ENCODE measurements at regions not wholly inside any gene's neighbourhood (a gene's known extent, or its start where the extent isn't known, plus 50 kb on each side); places are given as distances from the start of the nearest gene placed in this dataset.

- no peaks in the 10 kb centered on the region for H3K4me1 ChIP-seq
- TF ChIP-seq CTCF (IDR thresholded peaks at IDR 0.05) = no peak
- H3K9me3 ChIP-seq = no peaks in the 10 kb centered on the region
- H3K27me3 ChIP-seq (ENCODE audit: low read depth) = no peaks in the 10 kb centered on the region
- no peak overlapping the region for H3K27ac ChIP-seq
- intact Hi-C loops (cut with DNase I) = no loop called here
- ATAC-seq (no peak), DNase-seq (no peak)
- no peaks in the 10 kb centered on the region for H3K36me3 ChIP-seq
- no peak overlapping the region for H3K4me3 ChIP-seq
These were observed 76.0 kb upstream of the MAGEB16 start for GRCh38 chrX:35722128-35722527.

GRCh38 chrX:35726176-35726575 is 72.0 kb upstream of the MAGEB16 start:
- no peak for TF ChIP-seq CTCF (IDR thresholded peaks at IDR 0.05)

GRCh38 chrX:35728481-35728880 is 69.7 kb upstream of the MAGEB16 start:
- no peaks in the 10 kb centered on the region for H3K4me1 ChIP-seq
- no peak for DNase-seq
- no peak for ATAC-seq
- no peak overlapping the region for H3K4me3 ChIP-seq
- H3K27me3 ChIP-seq (ENCODE audit: low read depth) = no peaks in the 10 kb centered on the region
- H3K27ac ChIP-seq = no peak overlapping the region
- TF ChIP-seq CTCF (IDR thresholded peaks at IDR 0.05) = no peak
- intact Hi-C loops (cut with DNase I) = no loop called here
- H3K36me3 ChIP-seq = no peaks in the 10 kb centered on the region
- H3K9me3 ChIP-seq = no peaks in the 10 kb centered on the region

More at GRCh38 chrX:35726176-35726575, 72.0 kb upstream of the MAGEB16 start:
- Histone ChIP-seq H3K36me3 (no peaks in the 10 kb centered on the region), H3K27me3 (ENCODE audit: low read depth) (no peaks in the 10 kb centered on the region), H3K4me1 (no peaks in the 10 kb centered on the region), H3K9me3 (no peaks in the 10 kb centered on the region), H3K4me3 (no peak overlapping the region), H3K27ac (no peak overlapping the region)
- intact Hi-C loops (cut with DNase I) = no loop called here
- no peak for ATAC-seq
- DNase-seq = no peak

- Histone ChIP-seq H3K4me3 (no peak overlapping the region), H3K27ac (no peak overlapping the region), H3K4me1 (no peaks in the 10 kb centered on the region), H3K36me3 (no peaks in the 10 kb centered on the region), H3K27me3 (ENCODE audit: low read depth) (no peaks in the 10 kb centered on the region), H3K9me3 (no peaks in the 10 kb centered on the region)
- ATAC-seq (no peak), DNase-seq (no peak)
- intact Hi-C loops (cut with DNase I) = no loop called here
- no peak for TF ChIP-seq CTCF (IDR thresholded peaks at IDR 0.05)
These were observed 64.3 kb upstream of the MAGEB16 start for GRCh38 chrX:35733879-35734278.

GRCh38 chrX:35741142-35741541 is 57.0 kb upstream of the MAGEB16 start:
- ATAC-seq (no peak), DNase-seq (no peak)
- intact Hi-C loops (cut with DNase I) = no loop called here
- Histone ChIP-seq H3K4me1 (no peaks in the 10 kb centered on the region), H3K9me3 (no peaks in the 10 kb centered on the region), H3K4me3 (no peak overlapping the region), H3K27me3 (ENCODE audit: low read depth) (no peaks in the 10 kb centered on the region), H3K36me3 (no peaks in the 10 kb centered on the region), H3K27ac (no peak overlapping the region)
- no peak for TF ChIP-seq CTCF (IDR thresholded peaks at IDR 0.05)

- Histone ChIP-seq H3K4me1 (no peaks in the 10 kb centered on the region), H3K36me3 (no peaks in the 10 kb centered on the region), H3K27me3 (ENCODE audit: low read depth) (no peaks in the 10 kb centered on the region), H3K9me3 (no peaks in the 10 kb centered on the region), H3K27ac (no peak overlapping the region), H3K4me3 (no peak overlapping the region)
- TF ChIP-seq CTCF (IDR thresholded peaks at IDR 0.05) = no peak
- ATAC-seq (no peak), DNase-seq (no peak)
- intact Hi-C loops (cut with DNase I) = no loop called here
These were observed 54.8 kb upstream of the MAGEB16 start for GRCh38 chrX:35743331-35743730.

Data from lower lobe of right lung (tissue), 2 donors.